ENCODE measurements at regions not wholly inside any gene's neighbourhood (a gene's known extent, or its start where the extent isn't known, plus 50 kb on each side); places are given as distances from the start of the nearest gene placed in this dataset.

DNA sequence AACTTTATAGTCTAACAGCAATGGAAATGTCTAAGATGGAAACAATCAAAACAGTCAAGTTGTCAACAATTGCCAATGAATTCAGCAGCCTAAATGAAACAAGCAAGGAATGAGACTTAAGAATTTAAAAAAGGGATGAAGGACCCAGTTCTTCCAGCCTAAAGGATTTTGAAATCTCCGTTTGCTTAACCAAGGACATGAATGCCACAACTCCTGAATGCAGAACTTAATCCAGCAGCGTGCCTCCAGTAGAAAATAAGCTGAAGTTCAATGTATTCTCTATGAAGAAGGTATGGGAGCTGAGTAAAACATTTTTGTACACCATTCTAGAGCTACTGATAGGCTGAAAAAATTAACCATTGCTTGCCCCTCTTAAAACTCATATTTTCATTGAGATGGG is 411.3 kb downstream of the ARHGEF28 start:
- DNase-seq = no peak

DNA sequence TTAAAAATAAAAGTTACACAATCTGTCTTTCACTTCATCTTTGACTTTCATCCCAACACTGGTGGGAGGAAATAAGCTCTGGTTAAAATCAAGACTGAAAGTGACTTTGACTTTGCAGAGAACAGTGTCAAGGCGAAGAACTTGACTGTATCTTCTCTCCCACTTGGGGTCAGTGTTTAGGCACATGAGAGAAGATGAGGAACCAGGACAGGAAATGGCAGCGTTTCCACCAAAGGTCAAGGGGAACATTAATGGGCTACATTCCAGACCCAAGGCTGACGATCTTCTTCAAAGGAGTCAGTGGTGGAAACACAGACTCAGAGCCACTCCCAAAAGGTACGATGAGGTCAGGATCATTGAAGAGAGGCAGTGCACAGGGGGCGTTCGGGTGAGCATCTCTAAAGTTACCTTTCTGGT is 409.5 kb downstream of the ARHGEF28 start:
- peak; percentile 42 to 73 (median 59) for DNase-seq

DNA sequence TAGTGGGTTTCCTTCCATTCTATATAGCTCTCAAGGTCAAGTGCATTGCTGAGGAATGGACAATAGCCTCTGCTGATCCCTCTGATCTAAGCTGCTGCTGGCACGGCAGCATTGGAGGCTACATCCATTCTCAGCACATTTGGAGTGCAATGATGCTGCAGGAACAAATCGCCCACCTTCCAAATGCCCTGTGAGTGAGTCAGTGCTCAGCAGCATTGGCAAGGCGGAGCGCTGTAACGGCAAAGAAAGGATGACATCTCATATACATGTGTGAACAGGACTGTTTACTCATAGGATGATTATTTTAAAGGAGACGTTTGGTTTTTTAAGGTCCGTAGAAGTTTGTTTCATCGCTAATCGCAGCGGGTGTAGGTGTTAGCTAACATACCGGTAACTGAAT is 408.7 kb downstream of the ARHGEF28 start:
- no peak for DNase-seq

DNA sequence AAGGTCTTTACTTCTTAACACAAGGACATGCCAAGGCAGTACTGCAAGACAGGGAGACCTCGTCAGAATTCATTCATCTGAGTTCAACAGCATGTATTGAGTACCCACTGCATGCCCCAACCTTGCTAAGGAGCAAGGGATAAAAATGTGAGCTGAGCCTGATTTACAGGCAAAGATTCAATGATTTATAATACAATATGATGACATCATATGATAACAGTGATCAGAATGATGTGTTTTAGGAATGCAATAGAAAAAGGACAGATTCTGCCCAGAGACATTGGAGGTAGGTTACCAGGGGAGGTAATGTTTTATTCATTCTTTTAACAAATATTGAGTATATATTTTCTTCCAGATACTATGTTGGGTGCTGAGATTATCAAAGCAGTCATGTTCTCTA is 406.6 kb downstream of the ARHGEF28 start:
- no peak for DNase-seq

DNA sequence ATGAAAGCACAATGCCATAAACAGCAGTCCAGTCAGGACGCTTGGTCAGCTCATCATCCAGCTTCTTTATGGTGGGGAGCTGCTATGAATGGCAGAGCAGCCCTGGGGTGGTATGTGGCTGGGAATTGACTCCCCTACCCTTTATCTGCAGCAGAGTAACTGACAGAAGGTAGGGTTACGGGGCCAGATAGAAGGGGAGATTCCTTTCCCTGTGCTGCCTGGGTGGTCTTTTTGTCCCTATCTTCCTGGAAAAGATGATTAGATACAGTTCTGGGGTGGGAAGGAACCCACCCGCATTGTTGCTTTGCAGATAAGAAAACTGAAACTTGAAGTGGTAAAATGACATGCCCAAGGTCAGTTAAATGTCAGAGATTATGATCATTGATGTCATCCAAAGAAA is 405.5 kb downstream of the ARHGEF28 start:
- DNase-seq = no peak

- DNase-seq = no peak
These were observed 404.8 kb downstream of the ARHGEF28 start for GRCh38 chr5:74030821-74031220.

GRCh38 chr5:74030371-74030770 is 404.4 kb downstream of the ARHGEF28 start:
- no peak for DNase-seq

- no peak for DNase-seq
These were observed 403.0 kb downstream of the ARHGEF28 start for GRCh38 chr5:74028976-74029375.

GRCh38 chr5:74028406-74028805 is 402.4 kb downstream of the ARHGEF28 start:
- no peak for DNase-seq

DNA sequence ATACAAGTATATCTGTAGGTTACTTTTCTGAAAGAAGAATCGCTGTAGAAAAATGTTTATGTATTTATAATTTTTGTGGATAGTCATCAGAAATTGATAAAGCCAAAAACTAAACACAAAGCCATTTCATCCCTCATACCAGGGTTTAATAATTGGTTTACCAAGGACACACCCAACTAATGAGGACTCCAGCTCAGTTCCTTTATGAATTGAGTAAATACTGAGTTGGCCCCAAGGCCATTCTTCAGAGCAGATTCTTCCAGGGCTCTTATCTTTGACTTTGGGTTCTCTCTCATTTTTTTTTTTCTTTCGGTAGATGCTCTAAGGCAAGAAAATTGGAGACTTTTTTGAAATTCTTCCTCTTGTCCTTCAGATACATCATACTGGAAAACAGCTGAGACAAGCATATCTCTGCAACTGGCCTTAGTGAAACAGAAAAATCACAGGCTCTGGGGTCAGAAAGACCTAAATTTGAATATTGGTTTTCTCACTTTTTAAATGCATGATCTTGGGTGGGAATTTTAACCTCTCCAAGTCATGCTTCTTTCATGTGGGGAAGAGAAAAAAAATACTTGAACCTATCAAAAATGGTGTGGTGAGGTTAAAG is 401.8 kb downstream of the ARHGEF28 start:
- no peak for DNase-seq

DNA sequence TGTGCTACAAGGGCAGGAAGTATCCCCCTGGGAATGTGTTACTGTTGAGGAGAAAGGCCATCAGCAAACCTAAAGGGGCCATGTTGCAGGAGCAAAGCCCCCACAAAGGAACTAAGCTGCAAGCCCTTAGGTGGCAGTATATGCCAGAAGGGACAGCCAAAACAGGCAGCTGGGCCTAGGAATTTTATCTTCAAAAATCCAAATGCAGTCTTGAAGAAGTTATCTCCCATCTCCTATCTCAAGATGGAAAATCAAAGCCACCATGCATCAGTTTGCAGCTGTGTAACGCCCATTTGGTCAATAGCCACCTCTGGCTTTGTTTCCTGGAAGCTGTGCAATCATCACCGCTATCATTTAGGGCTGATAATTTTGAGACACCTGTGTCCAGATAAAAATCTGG is 400.3 kb downstream of the ARHGEF28 start:
- no peak for DNase-seq

- DNase-seq = no peak
These were observed 395.1 kb downstream of the ARHGEF28 start for GRCh38 chr5:74021126-74021525.

DNA sequence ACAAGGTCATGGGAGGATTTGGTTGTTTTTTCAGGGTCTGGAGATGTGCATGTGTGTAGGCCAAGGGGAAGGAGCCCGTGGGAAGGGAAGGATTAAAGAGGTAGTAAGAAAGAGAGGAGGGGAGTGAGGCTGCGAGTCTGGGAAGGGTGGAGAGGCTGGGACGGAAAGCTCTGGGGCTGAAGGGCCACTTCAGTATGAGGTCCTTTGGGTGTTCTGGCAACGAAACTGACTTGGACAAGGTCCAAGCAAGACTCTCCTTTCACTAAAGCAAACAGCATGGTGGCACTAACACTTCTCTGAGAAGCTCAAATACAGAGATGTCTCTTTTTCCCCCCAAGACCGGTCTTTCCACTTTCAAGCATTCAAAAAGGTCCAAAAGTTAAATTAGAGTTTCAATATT is 394.5 kb downstream of the ARHGEF28 start:
- DNase-seq = no peak

DNA sequence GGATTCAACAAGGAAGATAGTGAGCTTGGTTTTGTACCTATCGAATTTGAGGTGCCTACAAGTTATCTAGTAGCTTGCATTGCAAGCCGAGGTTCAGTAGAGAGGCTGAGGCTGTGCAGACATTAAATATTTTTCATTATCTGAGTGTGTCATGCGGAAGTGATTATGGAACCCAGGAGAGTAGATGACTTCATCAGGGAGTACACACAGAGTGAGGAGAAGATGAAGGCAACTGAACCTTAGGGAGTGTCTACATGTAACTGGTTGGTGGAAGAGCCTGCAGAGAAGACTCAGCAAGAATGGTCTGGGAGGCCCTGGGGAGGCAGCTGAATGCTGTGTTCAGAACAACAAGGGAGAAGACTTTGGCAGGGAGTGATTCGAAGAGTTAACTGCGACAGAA is 393.9 kb downstream of the ARHGEF28 start:
- no peak for DNase-seq

DNA sequence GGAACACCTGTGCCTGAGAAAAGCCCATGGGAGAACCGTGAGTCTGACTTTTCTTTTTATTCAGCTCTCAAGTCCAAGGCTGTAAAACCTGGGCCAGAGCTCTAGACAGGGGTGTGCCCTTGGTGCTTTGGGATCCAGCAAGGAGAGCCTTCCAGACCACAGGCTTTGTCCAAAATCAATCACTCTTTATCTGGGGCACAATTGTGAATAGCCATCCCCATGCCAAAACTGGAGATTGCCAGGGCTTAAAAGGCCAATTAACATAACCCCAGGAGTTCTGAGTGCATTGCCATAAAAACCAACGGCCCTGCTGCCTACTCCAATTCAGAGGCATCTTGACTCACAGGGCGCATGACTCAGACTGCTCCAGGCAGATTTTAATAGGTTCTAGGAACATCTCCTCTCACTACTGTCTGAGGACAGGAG is 391.8 kb downstream of the ARHGEF28 start:
- DNase-seq = no peak

GRCh38 chr5:74017112-74017511 is 391.1 kb downstream of the ARHGEF28 start:
- DNase-seq = no peak

DNA sequence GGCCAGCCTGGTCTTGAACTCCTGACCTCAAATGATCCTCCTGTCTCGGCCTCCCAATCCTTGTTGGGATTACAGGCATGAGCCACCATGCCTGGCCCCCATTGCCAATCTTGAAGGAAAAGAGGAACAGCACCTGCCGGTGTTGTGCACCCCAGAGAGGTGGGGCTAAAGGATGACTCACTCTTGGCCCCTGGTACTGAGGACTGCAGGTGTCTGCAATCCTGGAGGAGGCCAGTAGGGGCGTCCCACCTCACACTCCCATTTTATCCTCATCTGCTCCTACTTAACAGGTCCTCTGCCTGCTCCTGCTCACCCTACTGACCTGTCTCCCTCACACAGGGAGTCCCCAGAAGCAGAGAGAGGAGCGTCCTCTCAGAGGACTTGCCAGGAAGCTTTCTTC is 390.4 kb downstream of the ARHGEF28 start:
- DNase-seq = no peak

DNA sequence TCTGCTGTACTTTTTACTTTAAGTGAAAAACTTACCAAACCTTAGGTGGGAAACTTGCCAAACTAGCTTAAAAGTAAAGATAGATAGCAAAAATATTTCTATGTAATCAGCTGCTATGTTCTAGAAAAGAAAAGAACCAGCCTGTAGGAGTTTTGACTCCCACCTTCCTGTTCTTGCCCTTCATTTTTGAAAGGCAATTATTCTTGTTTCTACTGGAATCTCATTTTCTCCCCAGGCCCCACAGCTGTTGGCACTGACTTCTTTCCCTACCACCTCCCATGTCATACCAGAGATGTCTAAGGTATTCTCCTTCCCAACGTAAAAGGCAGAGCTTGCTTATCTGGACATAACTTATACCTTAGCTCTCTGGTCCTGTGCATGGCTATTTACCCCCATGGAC is 389.7 kb downstream of the ARHGEF28 start:
- no peak for DNase-seq

DNA sequence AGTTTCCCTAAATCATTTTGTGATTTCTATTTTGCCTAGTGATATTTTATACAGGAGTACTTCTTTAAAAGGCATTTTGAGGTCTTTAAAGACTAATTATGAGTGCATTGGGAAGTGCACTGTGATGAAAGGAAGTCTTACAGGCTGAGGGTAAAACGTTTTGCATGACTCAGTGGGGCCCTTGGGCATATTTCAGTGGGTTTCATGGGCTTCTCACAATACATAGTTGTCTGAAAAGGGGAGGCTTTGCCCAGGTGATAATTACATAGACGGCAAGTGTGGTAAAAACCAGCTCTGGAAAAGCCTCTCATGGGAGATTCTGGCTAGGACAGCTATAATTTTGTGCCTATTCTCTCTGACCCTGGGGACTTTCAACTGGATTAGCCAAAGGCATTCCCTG is 387.2 kb downstream of the ARHGEF28 start:
- no peak for DNase-seq

- no peak for DNase-seq
These were observed 383.5 kb downstream of the ARHGEF28 start for GRCh38 chr5:74009502-74009901.

DNA sequence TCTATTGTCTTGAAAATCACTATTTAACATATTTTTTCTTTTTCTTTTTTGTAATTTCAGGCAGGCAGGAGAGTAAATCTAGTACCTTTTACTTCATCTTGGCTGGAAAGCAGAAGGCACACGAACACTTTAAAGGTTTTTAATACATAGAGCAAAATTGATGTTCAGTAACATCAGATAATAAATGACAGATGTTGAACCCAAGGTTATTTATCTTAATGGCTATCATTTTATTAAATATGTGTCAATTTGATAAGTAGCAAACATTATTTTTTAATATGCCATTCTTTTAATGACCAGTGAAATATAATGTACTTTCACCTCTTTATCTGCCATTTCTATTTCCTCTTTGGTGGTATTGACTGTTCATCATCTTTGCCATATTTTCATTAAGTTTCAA is 381.2 kb downstream of the ARHGEF28 start:
- DNase-seq = no peak

DNA sequence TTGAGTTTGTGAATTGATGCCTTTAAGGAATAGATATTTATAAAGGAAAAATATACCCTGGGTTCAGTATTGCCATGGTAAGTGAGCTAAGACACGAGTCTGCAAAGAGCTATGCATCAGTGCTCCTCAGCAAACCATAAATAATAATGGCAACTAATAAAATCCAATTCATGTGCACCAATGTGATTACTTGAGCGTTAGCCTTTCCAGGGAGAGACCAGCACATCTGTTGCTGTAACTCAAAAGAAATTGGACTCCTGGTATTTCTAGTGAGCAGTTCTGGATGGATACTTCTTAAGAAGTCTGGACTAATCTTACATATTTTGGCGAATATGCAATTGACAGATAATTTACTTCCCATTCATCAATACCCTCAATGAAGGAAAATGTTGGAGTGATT is 373.3 kb downstream of the ARHGEF28 start:
- DNase-seq = peak; percentile 61 to 78 (median 63)

DNA sequence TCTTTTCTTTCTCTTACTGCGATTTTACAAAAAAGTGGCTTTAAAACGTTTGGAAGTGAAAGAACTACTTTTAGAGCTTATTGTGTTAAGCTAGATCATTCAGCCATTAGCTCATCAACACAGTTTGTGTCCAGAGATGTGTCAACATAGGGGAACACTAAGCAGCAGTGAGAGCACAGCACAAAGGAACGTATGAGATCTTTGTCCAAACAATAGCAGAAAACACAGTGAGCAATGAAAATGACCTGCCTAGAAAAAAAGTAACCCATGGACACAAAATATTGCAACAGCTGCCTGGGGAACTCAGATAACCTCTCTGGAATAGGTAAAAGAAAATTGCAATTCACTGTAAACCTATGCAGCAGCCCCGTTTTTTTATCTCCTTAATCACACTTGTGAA is 372.5 kb downstream of the ARHGEF28 start:
- DNase-seq = peak; percentile 54 to 70 (median 57)

GRCh38 chr5:73997960-73998359 is 372.0 kb downstream of the ARHGEF28 start:
- DNase-seq = peak in 1 of 3 donors; percentile 51
